GM13977 (cell line): ENCODE measurements at regions not wholly inside any gene's neighbourhood (a gene's known extent, or its start where the extent isn't known, plus 50 kb on each side); places are given as distances from the start of the nearest gene placed in this dataset.

ENCODE experiments used
- DNase-seq: peaks from one replicate; pipeline ENCODE4 v3.0.0; 2012; ENCODE audit warnings: low spot score
- in situ Hi-C: fragments of 300-500 bp; cut with MboI; formaldehyde crosslinking; loops from one replicate; pipeline ENCODE4 v1.12.0; 2022; ENCODE audit warnings: low sequenced_read_pairs, low pct_unique_long_range_greater_than_20kb, mixed read lengths, inconsistent platforms; ENCODE audit not compliant: unreplicated experiment
- TF ChIP-seq, protein P1 (sequence below): IDR thresholded peaks from 2 replicates; pipeline ENCODE4 v1.5.1; 2012; ENCODE audit warnings: mild to moderate bottlenecking, control low read depth; ENCODE audit not compliant: insufficient read depth; ENCODE audit errors: extremely low read depth, missing control alignments

DNA sequence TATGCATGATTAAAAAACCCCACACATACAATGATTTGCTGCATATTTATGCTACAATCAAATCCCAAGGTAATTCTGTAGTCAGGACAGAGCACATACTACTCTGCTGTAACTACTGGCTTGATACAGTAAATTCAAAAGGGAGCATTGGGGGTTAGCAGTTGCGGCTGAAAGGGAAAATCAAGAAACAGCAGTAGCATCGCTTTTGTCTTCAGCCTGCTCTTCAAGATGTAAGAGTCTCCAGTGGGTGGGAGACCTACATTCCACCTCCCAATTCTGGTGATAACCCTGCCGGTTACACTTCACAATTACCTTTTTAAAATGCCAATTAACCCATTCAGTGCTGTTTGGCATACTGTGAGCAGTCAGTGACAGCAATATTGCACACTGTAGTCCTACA is 259.4 kb downstream of the NR2F2 start:
- no peak for DNase-seq
- in situ Hi-C loops, result no loop called here
- TF ChIP-seq, protein P1, sequence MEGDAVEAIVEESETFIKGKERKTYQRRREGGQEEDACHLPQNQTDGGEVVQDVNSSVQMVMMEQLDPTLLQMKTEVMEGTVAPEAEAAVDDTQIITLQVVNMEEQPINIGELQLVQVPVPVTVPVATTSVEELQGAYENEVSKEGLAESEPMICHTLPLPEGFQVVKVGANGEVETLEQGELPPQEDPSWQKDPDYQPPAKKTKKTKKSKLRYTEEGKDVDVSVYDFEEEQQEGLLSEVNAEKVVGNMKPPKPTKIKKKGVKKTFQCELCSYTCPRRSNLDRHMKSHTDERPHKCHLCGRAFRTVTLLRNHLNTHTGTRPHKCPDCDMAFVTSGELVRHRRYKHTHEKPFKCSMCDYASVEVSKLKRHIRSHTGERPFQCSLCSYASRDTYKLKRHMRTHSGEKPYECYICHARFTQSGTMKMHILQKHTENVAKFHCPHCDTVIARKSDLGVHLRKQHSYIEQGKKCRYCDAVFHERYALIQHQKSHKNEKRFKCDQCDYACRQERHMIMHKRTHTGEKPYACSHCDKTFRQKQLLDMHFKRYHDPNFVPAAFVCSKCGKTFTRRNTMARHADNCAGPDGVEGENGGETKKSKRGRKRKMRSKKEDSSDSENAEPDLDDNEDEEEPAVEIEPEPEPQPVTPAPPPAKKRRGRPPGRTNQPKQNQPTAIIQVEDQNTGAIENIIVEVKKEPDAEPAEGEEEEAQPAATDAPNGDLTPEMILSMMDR, result no peak

DNA sequence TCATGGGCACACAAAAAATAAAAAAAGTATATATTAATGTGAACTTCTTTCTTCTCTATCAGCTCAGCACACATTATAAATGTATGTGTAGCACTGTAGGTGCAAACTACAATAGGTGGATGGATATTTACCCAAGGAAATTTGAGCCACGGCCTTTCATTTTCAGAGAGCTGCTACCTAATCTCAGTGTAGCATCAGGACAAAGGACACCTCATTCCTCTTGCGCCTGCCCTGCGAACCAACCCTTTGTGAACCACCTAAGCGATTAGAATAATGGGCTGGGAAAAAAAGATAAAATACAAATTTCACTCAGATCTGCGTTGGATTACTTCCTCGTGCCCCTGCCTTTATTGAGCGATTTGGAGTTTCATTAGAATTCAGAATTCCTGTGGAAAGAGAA is 263.2 kb downstream of the NR2F2 start:
- TF ChIP-seq, protein P1, result no peak
- in situ Hi-C loops, result no loop called here
- DNase-seq, result no peak

DNA sequence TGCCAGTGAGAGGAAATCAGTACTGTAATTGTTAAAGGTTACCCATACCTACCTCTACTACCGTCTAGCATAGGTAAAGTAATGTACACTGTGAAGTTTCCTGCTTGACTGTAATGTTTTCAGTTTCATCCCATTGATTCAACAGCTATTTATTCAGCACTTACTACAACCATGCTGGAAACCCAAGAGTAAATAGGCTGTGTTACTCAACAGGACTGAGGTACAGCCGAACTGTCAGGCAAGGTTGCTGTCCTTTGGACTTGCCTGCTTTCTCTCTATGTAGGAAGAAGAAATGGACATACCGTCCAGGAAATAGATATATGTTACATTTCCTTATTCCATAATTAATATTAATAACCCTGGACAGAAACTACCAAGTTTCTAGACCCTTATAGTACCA is 265.5 kb downstream of the NR2F2 start:
- in situ Hi-C loops, result no loop called here
- no peak for DNase-seq
- TF ChIP-seq, protein P1, result no peak

DNA sequence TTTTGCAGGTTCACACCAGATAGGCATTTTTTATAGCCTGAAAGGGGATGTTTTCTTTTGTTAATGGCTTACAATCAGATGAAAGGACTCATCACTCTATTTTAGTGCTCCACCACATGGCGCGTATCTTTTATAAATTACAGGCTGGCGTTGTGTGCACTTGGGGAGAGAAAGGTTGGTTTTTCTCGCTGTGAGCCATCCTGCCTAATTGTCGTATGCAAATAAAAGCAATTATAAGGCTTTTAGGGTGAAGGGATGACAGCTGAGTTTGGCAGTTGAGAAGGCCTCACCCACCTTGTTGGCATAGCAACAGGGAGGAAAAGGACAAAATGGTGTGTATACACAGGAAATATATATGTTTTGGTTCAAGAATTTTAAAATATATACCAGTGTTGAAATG is 268.0 kb downstream of the NR2F2 start:
- in situ Hi-C loops, result no loop called here
- DNase-seq, result no peak
- TF ChIP-seq, protein P1, result no peak

DNA sequence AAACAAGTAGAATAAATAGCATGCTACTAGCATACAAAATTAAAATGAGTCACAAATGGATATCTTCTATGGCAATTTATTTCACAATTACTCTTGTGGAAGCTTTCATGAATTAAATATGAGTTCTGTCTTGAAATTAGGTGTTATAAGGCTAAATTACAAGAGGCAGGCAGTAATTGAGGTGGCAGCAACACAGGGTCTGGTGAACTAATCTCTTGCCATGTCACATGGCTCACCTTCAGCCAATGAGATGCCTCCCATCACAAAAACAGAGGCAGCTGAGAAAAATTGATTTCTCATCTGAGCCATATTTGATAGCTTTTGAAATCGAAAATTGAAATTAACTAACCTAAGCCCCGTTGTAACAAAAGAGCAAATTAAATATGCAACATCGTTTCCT is 268.8 kb downstream of the NR2F2 start:
- no peak for DNase-seq
- in situ Hi-C loops, result no loop called here
- TF ChIP-seq, protein P1, result no peak

DNA sequence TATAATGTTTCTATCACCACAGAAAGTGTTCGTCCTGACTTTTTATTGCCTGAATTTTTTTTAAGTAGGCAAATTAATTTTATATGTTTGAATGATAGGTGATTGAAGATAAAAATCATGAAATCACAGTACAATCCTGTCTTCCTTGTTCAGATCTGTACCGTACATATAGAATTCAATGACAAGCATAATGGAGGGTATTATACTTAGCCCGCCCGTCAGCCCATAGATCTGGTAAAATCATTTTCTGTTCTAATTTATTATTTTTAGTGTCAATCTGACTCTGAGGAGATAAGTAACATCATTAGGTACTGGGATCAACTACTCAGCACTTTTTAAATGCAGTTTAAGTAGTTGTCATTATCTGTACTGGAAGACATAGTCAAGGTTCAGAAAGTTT is 269.9 kb downstream of the NR2F2 start:
- DNase-seq, result no peak
- in situ Hi-C loops, result no loop called here
- TF ChIP-seq, protein P1, result no peak

DNA sequence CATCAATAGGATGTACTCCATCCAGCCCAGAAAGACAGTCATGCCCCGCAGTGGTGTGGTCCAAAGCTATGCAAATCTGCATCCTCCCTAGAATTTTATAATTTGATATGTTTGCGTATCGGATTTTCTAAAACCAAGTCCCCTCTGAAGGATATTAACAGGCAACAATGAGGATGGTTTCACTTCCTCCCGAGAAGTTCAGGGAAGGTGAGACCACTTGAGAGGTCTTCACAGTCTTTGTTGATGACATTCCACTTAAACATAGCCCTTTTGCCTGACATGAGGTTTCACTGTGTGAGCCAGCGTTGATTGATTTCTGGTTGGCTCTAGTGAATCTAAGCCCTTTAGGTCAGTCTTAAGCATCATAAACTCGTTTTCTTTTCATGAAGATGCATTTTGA is 276.1 kb downstream of the NR2F2 start:
- in situ Hi-C loops, result no loop called here
- TF ChIP-seq, protein P1, result no peak

More for the DNA sequence above, 276.1 kb downstream of the NR2F2 start:
- DNase-seq, result no peak
